Nephron (organoid): ENCODE measurements at regions not wholly inside any gene's neighbourhood (a gene's known extent, or its start where the extent isn't known, plus 50 kb on each side); places are given as distances from the start of the nearest gene placed in this dataset.

ENCODE experiments used
- H3K27ac Mint-ChIP-seq, 3 experiments: 2 replicates each; pipeline ENCODE4 v1.8.0; 2020; ENCODE audit warnings: mixed read lengths in 3 of 3, mild to moderate bottlenecking in 2 of 3, moderate library complexity in 1 of 3
- H3K27me3 Mint-ChIP-seq: 2 replicates; pipeline ENCODE4 v1.8.0; 2021; ENCODE audit warnings: low read depth, mild to moderate bottlenecking, moderate library complexity, mixed read lengths
- H3K36me3 Mint-ChIP-seq: 2 replicates; pipeline ENCODE4 v1.8.0; 2020; ENCODE audit warnings: low read depth, mixed read lengths
- H3K4me1 Mint-ChIP-seq: 2 replicates; pipeline ENCODE4 v1.8.0; 2020; ENCODE audit warnings: mixed read lengths
- H3K4me3 Mint-ChIP-seq, 3 experiments: 2 replicates each; pipeline ENCODE4 v1.8.0; 2020; ENCODE audit warnings: mild to moderate bottlenecking in 3 of 3, mixed read lengths in 3 of 3, moderate library complexity in 2 of 3
- H3K9me3 Mint-ChIP-seq: 2 replicates; pipeline ENCODE4 v1.8.0; 2020; ENCODE audit warnings: mixed read lengths
- TF ChIP-seq, protein P1 (sequence below), 3 experiments: fragments of 200-600 bp; sonication (generic); IDR thresholded peaks; one replicate each; pipeline ENCODE4 v1.5.0; 2021; ENCODE audit warnings: antibody characterized with exemption in 3 of 3; ENCODE audit not compliant: unreplicated experiment in 3 of 3

GRCh38 chr6:95958686-95959085 is 57.1 kb upstream of the FUT9 start:
- no peak overlapping the region for H3K4me3 Mint-ChIP-seq
- no peaks in the 10 kb centered on the region for H3K36me3 Mint-ChIP-seq
- TF ChIP-seq, protein P1, sequence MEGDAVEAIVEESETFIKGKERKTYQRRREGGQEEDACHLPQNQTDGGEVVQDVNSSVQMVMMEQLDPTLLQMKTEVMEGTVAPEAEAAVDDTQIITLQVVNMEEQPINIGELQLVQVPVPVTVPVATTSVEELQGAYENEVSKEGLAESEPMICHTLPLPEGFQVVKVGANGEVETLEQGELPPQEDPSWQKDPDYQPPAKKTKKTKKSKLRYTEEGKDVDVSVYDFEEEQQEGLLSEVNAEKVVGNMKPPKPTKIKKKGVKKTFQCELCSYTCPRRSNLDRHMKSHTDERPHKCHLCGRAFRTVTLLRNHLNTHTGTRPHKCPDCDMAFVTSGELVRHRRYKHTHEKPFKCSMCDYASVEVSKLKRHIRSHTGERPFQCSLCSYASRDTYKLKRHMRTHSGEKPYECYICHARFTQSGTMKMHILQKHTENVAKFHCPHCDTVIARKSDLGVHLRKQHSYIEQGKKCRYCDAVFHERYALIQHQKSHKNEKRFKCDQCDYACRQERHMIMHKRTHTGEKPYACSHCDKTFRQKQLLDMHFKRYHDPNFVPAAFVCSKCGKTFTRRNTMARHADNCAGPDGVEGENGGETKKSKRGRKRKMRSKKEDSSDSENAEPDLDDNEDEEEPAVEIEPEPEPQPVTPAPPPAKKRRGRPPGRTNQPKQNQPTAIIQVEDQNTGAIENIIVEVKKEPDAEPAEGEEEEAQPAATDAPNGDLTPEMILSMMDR (IDR thresholded peaks at IDR 0.05; ENCODE audit: unreplicated experiment in 3 of 3), result no peak
- no peaks in the 10 kb centered on the region for H3K4me1 Mint-ChIP-seq
- no peaks in the 10 kb centered on the region for H3K9me3 Mint-ChIP-seq
- H3K27ac Mint-ChIP-seq, result no peak overlapping the region
- no peaks in the 10 kb centered on the region for H3K27me3 Mint-ChIP-seq

GRCh38 chr6:95959261-95959660 is 56.5 kb upstream of the FUT9 start:
- TF ChIP-seq, protein P1 (IDR thresholded peaks at IDR 0.05; ENCODE audit: unreplicated experiment in 3 of 3), result no peak
- Mint-ChIP-seq H3K4me1 (no peaks in the 10 kb centered on the region), H3K9me3 (no peaks in the 10 kb centered on the region), H3K27me3 (no peaks in the 10 kb centered on the region), H3K27ac (no peak overlapping the region), H3K36me3 (no peaks in the 10 kb centered on the region), H3K4me3 (no peak overlapping the region)
